GM21723 (cell line): ENCODE measurements at regions not wholly inside any gene's neighbourhood (a gene's known extent, or its start where the extent isn't known, plus 50 kb on each side); places are given as distances from the start of the nearest gene placed in this dataset.

Experiments
- ATAC-seq: cut with Tn5 transposase; IDR thresholded peaks from one replicate; pipeline ENCODE4 v1.9.1; 2021; ENCODE audit warnings: mild to moderate bottlenecking, moderate library complexity; ENCODE audit not compliant: unreplicated experiment

- ATAC-seq, result no peak
Measured at GRCh38 chr15:53307952-53308624, 451.4 kb downstream of the WDR72 start.

- ATAC-seq, result no peak
Measured at GRCh38 chr15:53305554-53305953, 453.9 kb downstream of the WDR72 start.

DNA sequence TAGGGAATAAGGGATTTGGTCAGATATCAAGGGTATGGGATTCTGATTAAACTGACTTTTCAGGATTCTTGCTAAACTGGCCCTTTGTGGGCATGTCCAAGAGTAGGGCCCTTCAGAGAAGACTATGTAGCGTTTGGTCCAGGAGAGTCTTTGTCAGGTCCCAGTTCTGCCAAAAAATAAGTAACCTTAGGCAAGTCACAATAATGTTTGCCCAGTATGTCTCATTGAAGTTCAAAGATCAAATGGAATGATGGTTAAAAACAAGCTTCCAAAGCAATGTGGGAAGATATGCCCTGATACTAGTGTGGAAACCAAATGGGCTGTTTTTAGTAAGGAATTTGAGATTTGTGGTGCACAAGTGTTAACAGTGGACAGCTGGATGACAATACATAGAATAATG is 454.4 kb downstream of the WDR72 start:
- ATAC-seq, result no peak

DNA sequence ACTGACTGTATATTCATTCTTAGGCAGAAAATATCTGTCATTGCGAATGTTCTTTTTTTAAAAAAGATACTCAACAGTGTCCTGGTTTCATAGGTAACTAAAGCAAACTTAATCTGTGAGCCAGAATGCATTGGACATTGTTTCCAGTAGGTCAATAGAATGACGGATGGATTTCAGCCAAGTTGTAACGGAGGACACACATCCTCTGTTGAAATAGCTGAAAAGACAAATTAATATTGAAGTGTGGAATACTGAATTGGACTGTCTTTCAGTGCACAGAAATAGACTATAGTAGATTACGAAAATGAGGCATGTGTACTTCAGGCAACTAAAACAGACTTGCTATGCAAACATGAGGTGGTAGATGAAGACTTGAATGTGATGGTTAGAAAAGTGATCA is 461.6 kb downstream of the WDR72 start:
- ATAC-seq, result no peak

DNA sequence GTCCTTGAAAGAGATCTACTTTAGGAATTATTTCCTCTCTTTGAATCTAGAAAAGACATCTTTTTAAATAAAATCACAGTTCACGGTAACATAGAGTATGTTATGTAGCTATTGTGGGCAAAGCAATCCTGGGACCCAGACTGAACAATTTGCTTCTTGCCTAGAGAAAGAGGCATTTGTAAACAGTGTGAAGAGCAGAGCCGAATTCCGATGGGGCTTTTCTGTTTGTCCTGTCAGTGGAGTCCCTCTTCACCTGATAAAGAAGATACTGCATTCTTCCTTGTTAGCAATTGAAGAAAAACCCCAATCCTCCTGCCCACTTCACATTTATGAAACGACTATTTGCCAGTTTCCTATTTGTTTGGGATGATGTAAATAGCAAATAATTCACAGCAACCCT is 462.9 kb downstream of the WDR72 start:
- ATAC-seq, result no peak

DNA sequence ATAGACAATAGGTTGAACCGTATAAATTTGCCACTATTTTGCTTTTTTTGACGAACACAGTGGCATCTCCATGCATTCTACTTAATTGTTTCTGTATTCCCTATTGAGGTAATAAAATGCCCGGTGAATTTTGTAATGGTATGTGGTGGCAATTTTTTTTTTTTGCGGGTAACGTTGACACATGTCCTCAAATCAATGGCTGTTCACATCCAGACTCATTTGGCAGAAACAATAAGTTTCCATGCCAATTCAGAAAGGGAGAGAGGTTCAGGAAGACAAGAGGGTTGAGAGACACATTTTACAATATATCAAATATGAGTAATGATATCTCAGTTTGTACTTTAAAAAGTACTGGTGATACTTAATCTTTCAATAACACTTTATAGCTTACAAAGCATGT is 463.9 kb downstream of the WDR72 start:
- ATAC-seq, result no peak

DNA sequence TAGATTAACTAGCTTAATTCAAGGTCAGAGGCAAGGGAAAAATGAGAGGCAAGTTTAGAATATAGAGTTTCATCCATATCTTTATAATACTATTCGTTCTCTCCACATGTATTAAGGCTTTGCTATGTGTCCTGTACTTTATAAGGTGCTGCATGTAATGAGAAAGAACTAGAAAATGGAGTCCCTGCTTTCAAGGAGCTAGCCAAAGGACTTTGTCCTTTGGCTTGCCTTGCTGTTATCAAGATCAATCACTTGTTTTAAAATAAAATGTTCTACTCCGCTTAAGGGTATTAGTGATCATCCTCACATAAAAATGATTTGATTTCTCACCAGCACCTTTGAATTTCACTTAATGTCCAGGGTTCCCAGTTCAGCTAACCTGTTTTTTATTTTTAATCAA is 470.9 kb downstream of the WDR72 start:
- no peak for ATAC-seq

DNA sequence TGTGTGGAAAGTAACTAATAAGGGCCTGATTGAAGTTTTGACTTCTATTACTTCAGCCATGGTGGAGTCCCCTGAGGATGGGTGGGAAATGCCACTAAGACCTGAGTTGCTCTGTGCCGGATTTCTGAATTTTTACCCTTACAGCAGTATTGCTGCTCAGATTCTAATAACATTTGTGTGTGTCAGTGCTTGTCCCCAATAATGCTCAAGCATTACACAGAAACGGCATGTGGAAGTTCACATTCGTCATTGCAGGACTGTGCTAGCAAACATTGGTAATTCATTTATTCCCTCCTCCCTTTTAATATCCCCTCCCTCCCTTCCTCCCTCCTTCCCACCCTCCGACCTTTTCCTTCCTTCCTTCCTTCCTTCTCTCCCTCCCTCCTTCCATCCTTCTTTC is 484.5 kb upstream of the ONECUT1 start:
- no peak for ATAC-seq

DNA sequence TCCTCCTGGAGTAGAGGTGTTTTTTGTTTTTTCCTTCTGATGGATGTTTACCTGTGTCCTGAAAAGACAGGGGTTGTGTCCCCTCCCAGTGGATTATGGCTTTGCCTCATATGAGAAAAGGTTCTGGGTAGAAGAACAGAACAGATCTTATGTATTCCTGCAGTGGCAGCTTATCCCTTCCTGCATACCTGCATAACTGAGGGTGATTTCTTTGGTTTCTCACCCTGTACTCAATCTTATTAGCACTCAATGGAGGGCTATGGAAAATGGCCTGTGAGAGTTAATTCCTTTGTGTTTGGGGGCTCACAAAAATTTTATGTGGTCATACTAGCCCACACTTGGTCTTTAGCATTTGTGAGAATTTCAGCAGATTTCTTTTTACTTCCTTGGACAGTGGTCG is 482.0 kb upstream of the ONECUT1 start:
- no peak for ATAC-seq

DNA sequence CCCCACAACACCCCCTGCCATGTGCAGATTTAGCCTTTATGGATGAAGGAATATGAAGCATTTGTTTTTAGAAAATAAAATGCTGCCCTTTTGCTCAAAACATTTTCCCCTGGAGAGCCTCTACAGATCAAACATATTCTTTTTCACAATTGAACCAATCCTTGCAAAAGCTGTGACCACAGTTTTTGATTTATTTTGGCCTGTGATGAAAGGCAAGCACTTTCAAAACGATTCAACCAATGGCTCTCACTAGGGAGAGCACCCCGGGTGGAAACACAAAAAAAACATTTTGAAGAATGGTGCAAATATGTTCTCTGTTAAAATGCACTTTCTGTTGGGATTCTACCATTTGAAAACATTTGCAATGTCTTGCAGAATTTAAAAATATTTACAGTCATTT is 476.0 kb upstream of the ONECUT1 start:
- ATAC-seq, result no peak

- ATAC-seq, result no peak
Measured at GRCh38 chr15:53260647-53261046, 470.5 kb upstream of the ONECUT1 start.

GRCh38 chr15:53256457-53256856 is 466.3 kb upstream of the ONECUT1 start:
- ATAC-seq, result no peak

DNA sequence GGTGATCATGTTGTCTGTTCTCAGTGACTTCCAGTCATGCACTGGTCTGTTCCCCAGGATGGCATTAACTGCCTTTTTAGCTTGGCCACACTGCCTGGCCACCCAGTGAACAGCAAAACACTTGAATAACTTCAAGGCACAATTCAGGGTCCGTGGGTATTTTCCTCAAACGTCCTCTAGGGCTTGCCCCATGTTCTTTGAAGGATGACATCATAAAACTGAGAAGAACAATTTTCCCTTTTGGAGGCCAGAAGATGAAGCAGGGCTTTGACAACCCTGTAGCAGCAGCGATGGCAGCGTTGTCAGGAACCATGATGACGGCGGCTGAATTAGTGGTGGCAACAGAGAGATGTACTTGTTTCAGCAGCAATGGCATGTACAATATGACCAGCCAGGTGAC is 465.9 kb upstream of the ONECUT1 start:
- no peak for ATAC-seq

- ATAC-seq, result no peak
Measured at GRCh38 chr15:53251996-53252395, 461.9 kb upstream of the ONECUT1 start.

GRCh38 chr15:53251523-53251922 is 461.4 kb upstream of the ONECUT1 start:
- no peak for ATAC-seq

DNA sequence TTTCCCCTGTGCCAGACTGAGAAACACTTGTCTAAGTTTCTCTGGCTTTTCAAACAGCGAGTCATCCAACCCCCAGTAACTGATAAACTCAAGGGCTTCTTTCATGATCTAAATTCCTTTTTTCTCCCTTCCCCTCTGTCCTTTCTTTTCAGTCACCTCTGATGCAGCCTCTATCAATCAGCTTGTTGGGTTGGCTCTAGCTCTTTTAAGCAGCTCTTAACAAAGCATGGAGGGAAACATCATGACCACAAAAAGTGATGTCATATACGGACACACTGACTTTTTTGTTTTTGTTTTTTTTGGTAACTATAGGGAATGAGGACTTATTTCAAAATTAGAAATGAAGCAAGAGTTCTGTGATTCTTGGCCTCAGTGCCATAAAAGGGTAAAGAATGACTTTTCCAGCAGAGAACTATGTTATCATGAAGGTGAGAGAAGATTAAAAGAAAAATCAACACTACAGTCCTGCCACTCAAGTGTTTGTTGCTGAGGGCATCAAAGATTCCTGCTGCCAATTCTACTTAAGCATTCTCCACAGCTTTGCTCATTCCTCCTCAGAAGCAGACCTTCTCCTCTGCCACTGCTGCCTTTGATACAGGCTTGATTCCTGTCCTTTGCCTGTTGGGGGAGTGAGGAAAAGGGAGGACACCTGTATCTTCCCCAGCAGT is 457.0 kb upstream of the ONECUT1 start:
- ATAC-seq, result no peak

DNA sequence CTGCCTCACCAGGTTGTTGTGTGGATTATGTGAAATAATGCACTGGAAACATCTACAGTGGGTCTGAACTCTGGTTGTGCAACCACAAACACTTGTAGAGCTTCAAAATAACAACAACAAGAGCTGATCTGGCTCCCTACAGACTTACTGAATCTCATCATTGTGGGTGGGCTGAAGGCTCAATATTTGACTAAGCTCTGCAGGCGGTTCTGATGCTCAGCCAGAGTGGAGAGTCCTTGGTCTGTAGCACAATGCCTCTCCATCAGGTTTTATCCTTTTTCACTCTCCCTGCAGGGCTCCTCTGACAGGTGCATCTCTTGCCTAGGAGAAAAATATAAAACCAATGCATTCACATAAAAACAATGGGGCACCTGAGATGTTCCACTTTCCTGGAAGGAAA is 456.3 kb upstream of the ONECUT1 start:
- ATAC-seq, result no peak

GRCh38 chr15:53233801-53234200 is 443.7 kb upstream of the ONECUT1 start:
- no peak for ATAC-seq

DNA sequence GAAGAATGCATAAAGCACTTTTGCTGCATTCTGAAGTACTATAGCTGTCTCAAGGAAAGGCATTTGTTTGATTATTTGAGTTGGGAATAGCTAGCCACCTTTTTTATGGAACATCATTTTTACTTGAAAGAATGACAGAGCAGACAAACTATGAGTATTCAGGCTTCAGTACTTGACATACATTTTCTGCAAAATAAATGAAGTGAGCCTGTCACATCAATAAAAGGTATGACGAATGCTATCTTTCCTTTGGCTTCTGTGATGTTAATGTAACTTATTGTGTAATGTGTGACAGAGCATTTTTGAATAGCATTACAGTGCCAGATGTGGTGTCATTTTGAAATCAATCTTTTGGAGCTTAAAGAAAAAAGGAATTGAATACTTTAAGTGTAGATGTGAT is 440.3 kb upstream of the ONECUT1 start:
- ATAC-seq, result no peak

DNA sequence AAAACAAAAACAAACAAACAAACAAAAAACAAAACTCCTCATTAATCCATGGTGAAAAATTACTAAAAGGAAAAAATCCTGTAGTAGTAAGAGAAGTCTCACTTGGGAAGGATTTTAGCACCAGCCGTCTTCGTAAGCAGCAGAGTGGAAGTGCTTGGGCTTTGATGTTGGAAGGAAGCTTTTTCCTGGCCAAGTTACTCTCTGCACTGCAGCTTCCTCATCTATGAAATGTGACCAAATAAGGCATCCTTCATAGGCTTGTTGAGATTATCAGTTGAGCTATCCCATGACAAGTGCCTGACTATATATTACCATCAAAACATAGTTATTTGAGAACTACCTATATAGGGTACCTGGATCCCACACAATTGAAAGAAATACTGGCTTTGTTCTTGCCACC is 436.4 kb upstream of the ONECUT1 start:
- no peak for ATAC-seq

GRCh38 chr15:53225781-53226180 is 435.6 kb upstream of the ONECUT1 start:
- ATAC-seq, result no peak

DNA sequence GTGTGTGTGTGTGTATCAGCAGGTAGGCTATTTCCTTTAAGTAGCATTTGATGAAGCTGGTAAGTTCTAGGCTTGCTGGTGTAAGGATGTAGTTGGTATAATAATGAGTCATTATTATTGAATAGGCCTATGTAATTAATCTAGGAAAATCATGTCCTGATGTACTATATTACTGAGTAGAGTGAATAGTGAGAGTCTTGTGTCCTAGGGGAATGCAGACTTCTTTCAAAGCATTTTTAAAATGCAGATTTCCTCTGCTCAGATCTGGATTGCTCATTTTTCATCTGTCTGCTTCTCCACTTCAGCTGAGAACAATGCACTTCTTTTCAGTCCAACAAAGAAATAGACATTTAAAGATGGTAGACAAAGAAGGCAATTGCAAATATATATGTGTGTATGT is 434.2 kb upstream of the ONECUT1 start:
- no peak for ATAC-seq

- no peak for ATAC-seq
Measured at GRCh38 chr15:53223815-53224214, 433.7 kb upstream of the ONECUT1 start.
